Transverse colon (tissue), 4 donors: ENCODE measurements at regions not wholly inside any gene's neighbourhood (a gene's known extent, or its start where the extent isn't known, plus 50 kb on each side); places are given as distances from the start of the nearest gene placed in this dataset.

Experiments used
- CTCF ChIP-seq, 5 experiments: fragments of 200-600 bp in 3 of 5; fragments of 450-650 bp in 2 of 5; sonication (generic) in 3 of 5; IDR thresholded peaks; 1 replicate in 2 of 5; 2 replicates in 3 of 5; pipeline ENCODE4 v1.5.1; 2016 to 2017; ENCODE audit warnings: antibody characterized with exemption in 5 of 5, inconsistent platforms in 3 of 5, mild to moderate bottlenecking in 2 of 5, moderate library complexity in 1 of 5
- EP300 ChIP-seq: sonication (generic); formaldehyde crosslinking; IDR thresholded peaks from one replicate; pipeline ENCODE4 v1.6.1; 2017; ENCODE audit warnings: antibody characterized with exemption, low read depth
- POLR2A ChIP-seq: fragments of 450-650 bp; IDR thresholded peaks from one replicate; pipeline ENCODE4 v1.6.1; 2016; ENCODE audit warnings: antibody characterized with exemption, mild to moderate bottlenecking, moderate library complexity
- POLR2AphosphoS5 ChIP-seq, 3 donors: sonication (generic); formaldehyde crosslinking; IDR thresholded peaks; one replicate each; pipeline ENCODE4 v1.6.1; 2016; ENCODE audit warnings: antibody characterized with exemption in 3 of 3

- TF ChIP-seq CTCF (IDR thresholded peaks at IDR 0.05) = no peak
- no peak for TF ChIP-seq POLR2A
- TF ChIP-seq EP300 = no peak
- no peak for TF ChIP-seq POLR2AphosphoS5 (IDR thresholded peaks at IDR 0.05)
These were observed 114.5 kb upstream of the SOX4 start for GRCh38 chr6:21478883-21479539.
